GM18498 (cell line): ENCODE measurements at regions not wholly inside any gene's neighbourhood (a gene's known extent, or its start where the extent isn't known, plus 50 kb on each side); places are given as distances from the start of the nearest gene placed in this dataset.

Experiments used
- ATAC-seq: cut with Tn5 transposase; IDR thresholded peaks from one replicate; pipeline ENCODE4 v1.9.1; 2021; ENCODE audit warnings: mild to moderate bottlenecking, moderate library complexity; ENCODE audit not compliant: unreplicated experiment

GRCh38 chr5:117210796-117211195 is 636.2 kb upstream of the SEMA6A start:
- no peak for ATAC-seq

DNA sequence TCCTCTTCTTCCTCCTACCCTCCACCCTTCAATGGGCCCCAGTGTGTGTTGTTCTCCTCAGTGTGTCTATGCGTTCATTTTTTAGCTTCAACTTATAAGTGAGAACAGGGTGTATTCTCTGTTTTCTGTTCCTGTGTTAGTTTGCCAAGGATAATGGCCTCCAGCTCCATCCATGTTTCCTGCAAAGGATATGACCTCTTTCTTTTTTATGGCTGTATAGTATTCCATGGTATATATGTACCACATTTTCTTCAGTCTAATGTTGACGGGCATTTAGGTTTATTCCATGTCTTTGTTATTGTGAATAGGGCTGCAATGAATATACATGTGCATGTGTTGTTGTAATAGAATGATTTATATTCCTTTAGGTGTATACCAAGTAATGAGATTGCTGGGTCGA is 634.9 kb upstream of the SEMA6A start:
- ATAC-seq: no peak

GRCh38 chr5:117207088-117207668 is 632.6 kb upstream of the SEMA6A start:
- ATAC-seq: no peak

- no peak for ATAC-seq
These were observed 631.3 kb upstream of the SEMA6A start for GRCh38 chr5:117205894-117206293.

- ATAC-seq: no peak
These were observed 630.6 kb upstream of the SEMA6A start for GRCh38 chr5:117204926-117205869.

GRCh38 chr5:117204404-117204803 is 629.8 kb upstream of the SEMA6A start:
- no peak for ATAC-seq

DNA sequence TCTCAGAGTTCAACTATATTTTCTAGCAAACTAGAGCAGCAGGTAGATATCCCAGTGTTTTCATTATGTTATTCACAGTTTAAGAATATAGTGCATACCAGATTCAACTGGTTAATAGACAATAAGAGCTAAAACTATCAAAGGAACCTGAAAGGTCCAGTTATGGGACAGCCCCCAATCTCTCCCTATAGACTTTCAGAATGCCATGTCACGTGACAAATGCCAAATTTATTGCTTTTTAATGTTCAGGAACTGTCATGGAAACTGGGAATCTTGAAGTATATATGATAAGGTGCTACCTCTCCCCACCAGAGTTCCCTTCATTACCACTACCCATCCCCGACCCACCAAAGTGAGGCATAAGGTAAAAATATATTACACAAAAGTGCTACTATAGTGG is 629.0 kb upstream of the SEMA6A start:
- no peak for ATAC-seq

DNA sequence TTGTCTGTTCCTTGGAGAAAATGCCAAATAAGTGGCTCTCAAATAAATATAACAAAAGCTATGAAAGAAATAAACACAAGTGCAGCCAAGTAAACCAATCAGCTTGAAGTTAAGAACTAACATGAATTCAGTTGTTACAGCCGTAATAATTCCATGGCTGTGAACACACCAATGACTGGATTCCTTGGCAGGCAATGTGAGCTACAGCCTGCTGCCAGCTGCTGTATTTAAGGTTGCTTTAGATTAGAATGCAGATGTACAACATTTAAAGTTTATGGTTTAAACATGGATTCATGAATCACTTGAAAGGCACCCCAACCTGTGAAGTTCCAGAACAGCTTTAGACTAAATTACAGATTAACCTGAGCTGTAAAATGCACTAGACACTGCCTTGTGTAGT is 626.4 kb upstream of the SEMA6A start:
- no peak for ATAC-seq

GRCh38 chr5:117195076-117195475 is 620.5 kb upstream of the SEMA6A start:
- ATAC-seq: no peak

DNA sequence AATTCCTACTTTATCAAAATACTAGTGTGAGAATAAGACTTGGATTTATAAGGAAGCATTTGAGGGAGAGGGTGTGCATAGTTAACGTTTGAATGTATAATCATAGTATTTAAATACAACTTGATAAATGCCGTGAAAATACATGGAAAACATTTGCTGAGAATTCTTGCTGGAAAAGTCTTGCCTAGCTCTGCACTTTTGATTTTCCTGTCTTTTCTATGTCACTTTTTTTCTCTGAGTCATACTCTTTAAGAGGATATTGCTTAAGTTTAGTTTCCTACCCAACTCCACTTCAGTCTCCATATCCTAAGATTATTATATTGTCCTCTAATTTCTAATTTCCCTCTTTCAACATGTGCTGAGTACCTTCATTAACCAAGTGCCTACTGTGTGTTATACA is 616.6 kb upstream of the SEMA6A start:
- no peak for ATAC-seq

DNA sequence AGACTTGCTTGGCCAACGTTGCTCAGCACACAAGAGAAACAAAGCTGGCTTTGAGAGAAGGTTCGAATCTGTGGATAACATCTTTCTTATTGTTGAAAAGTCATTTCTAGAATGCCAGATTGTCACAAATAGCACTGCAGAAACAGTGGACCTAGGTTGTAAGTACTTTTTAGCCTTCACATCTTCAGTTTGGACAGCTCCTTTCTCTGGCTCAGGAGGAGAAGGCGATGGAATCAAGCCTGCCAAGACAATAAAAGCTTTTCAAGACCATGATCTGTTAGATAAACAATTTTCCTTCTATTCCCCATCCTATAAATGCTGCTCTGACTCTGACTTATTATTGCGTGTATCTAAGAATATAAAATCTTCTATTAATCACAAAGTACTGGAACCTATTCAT is 615.2 kb upstream of the SEMA6A start:
- ATAC-seq: no peak

GRCh38 chr5:117188211-117188610 is 613.6 kb upstream of the SEMA6A start:
- no peak for ATAC-seq

DNA sequence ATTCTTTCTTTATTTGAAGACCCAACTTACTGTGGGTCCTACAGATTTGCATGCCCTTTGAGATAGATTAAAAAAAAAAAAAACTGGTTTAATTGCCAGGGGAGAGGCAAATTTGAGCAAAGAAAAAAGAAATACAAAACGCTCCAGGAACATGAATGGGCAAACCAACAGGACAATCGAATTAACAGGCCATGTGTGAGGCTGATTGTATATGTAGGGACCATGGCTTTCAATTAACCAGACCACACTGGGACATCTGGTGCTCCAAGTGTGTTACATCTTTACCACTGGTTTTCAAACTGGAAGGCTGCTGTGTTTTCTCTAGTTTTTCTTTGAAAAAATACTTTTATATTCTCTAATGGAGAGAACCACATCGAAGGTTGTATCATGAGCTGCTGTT is 612.1 kb upstream of the SEMA6A start:
- ATAC-seq: no peak

- no peak for ATAC-seq
These were observed 608.7 kb upstream of the SEMA6A start for GRCh38 chr5:117183326-117183725.

- no peak for ATAC-seq
These were observed 607.5 kb upstream of the SEMA6A start for GRCh38 chr5:117182104-117182503.

DNA sequence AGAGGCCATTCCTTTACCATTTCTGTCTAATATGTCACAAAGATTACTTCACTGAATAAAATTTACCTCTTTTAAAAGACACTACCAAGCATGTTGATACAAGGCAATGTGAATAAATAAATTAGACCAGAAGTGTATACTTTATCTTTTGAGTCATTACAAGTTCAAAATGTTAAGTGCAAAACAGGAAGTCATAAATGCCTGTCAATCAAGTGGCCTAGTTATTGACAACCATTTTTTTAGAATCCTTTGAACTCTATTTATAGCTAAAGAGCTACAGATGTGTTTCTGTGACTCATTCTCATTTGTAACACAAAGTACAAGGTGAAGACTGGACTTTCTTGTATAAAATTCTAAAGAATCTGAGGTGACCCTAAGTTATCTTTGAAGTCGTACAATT is 602.7 kb upstream of the SEMA6A start:
- ATAC-seq: no peak

DNA sequence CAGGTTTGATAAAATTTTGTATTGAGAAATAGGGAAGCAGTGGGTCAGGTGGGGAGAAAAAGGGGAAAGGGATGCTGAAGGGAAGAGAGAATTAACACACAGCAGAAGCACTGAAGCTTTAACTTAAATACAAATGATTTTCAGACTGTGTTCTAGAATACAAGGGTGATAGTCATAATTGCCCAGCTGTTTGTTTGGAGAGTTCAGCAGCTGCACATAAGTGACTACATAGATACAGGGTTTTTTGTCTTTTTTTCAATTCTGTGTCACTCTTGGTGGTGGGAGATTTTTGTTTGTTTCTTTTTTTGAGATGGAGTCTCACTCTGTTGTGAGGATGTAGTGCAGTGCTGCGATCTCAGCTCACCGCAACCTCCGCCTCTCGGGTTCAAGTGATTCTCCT is 590.4 kb upstream of the SEMA6A start:
- no peak for ATAC-seq

- no peak for ATAC-seq
These were observed 587.2 kb upstream of the SEMA6A start for GRCh38 chr5:117161718-117162335.

DNA sequence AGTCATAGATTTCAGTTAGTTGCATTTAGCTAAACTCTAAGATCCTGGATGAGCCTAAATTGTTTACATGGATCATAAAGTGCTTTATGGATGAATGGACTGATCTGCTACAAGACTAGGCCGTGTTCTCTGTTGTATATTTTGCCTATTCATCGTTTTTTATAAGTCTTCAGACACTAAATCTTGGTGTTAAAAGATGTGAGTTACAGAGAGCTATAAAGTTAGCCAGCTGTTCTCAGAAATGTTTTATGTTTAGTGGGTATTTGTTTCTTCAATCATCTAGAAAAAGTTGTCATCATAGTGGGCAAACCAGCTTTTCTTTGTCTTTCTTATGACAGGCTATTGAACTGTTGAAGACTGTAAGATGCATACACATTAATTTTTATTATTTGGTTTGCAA is 585.8 kb upstream of the SEMA6A start:
- no peak for ATAC-seq

- ATAC-seq: no peak
These were observed 574.7 kb upstream of the SEMA6A start for GRCh38 chr5:117149312-117149711.

- ATAC-seq: no peak
These were observed 569.5 kb upstream of the SEMA6A start for GRCh38 chr5:117144086-117144485.

DNA sequence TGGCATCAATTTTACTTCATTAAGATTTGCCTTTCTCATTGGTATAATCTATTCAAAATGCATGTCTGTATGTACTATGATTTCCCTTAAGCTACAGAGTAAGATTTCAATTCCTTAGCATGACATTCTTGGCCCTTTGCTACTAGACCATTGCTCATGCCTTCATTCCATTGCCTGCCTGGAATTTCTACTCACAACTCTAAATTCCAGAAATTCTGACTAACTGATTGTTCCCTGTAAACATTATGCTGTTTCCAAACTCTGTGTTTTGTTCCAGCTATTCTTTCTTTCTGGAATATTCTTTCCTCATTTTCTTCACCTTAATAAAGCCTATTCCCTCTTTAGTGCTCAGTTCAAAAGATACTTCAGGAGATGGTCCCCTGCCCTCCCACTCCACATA is 568.8 kb upstream of the SEMA6A start:
- ATAC-seq: no peak
